RPMI7951 (cell line): ENCODE measurements at regions not wholly inside any gene's neighbourhood (a gene's known extent, or its start where the extent isn't known, plus 50 kb on each side); places are given as distances from the start of the nearest gene placed in this dataset.

Experiments used
- DNase-seq: peaks from one replicate; pipeline ENCODE4 v3.0.0-alpha.2; 2012; ENCODE audit warnings: low read depth

- no peak for DNase-seq
Measured at GRCh38 chr7:382043-382400, 92.1 kb downstream of the FOXL3 start.

- no peak for DNase-seq
Measured at GRCh38 chr7:386385-386784, 96.4 kb downstream of the FOXL3 start.

GRCh38 chr7:387132-388022 is 97.4 kb downstream of the FOXL3 start:
- no peak for DNase-seq

GRCh38 chr7:388023-388960 is 98.3 kb downstream of the FOXL3 start:
- no peak for DNase-seq

- no peak for DNase-seq
Measured at GRCh38 chr7:388961-389701, 99.2 kb downstream of the FOXL3 start.

- DNase-seq = no peak
Measured at GRCh38 chr7:389911-390601, 100.1 kb downstream of the FOXL3 start.

GRCh38 chr7:390761-391410 is 100.9 kb downstream of the FOXL3 start:
- DNase-seq = no peak

- DNase-seq = no peak
Measured at GRCh38 chr7:391411-391951, 101.5 kb downstream of the FOXL3 start.

GRCh38 chr7:391961-392524 is 102.1 kb downstream of the FOXL3 start:
- no peak for DNase-seq

GRCh38 chr7:392822-393221 is 102.9 kb downstream of the FOXL3 start:
- DNase-seq = no peak

GRCh38 chr7:395643-396042 is 105.7 kb downstream of the FOXL3 start:
- DNase-seq = no peak

- no peak for DNase-seq
Measured at GRCh38 chr7:398888-399287, 108.9 kb downstream of the FOXL3 start.

GRCh38 chr7:400901-401485 is 111.0 kb downstream of the FOXL3 start:
- DNase-seq = no peak

GRCh38 chr7:401495-401894 is 111.5 kb downstream of the FOXL3 start:
- DNase-seq = no peak

- DNase-seq = no peak
Measured at GRCh38 chr7:404812-405488, 114.7 kb downstream of the PDGFA start.

- DNase-seq = no peak
Measured at GRCh38 chr7:405489-406211, 114.0 kb downstream of the PDGFA start.

GRCh38 chr7:407721-408539 is 111.7 kb downstream of the PDGFA start:
- no peak for DNase-seq
